ENCODE measurements at regions not wholly inside any gene's neighbourhood (a gene's known extent, or its start where the extent isn't known, plus 50 kb on each side); places are given as distances from the start of the nearest gene placed in this dataset.

DNA sequence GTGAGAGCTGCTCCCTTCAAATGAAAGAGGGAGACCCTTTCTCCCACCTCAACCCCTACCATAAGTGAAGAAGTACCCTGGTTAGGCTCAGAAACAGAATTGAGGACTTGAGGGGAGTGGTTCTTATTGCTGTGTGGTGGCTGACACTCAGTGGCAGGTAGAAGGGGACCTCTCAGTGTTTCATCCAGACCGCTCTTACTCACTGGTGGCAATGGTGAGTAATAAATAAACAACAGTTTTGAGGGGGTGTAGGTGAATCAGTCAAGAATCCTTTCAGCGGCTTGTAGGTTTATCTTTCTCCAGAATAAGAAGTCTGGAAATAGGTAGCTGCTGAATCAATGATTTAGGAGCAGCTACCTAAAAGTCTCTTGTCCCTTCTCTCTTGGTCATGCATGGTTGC is 403.4 kb upstream of the B3GAT1 start:
- TF ChIP-seq CTCF (IDR thresholded peaks at IDR 0.05) (no peak), POLR2A (IDR thresholded peaks at IDR 0.05) (no peak), POLR2AphosphoS5 (IDR thresholded peaks at IDR 0.05; ENCODE audit: insufficient read depth in 1 of 2, low read depth in 1 of 2) (no peak)
